ENCODE measurements at regions not wholly inside any gene's neighbourhood (a gene's known extent, or its start where the extent isn't known, plus 50 kb on each side); places are given as distances from the start of the nearest gene placed in this dataset.

DNA sequence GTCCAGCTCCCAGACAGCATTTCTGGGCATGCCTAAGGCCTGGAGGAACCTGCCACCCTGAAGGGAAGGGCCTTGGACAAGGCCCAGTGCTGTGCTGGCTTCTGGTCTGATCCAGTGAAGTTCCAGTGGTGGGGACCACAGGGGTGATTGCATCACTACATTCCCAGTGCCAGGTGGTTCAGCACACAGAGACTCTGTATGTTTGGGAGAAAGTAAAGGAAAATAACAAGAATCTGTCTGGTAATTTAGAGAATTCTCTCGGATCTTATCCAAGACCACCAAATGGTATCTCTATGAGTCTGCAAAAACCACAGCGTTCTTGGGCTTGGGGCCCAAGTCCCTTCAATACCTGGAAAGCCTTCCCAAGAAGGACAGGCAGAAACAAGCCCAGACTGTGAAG lies 131.8 kb upstream of the MAD2L1 start:
- TF ChIP-seq CTCF (IDR thresholded peaks at IDR 0.05) = no peak
- TF ChIP-seq POLR2A (IDR thresholded peaks at IDR 0.05) = no peak
